Ovary (tissue), 3 donors: ENCODE measurements at regions not wholly inside any gene's neighbourhood (a gene's known extent, or its start where the extent isn't known, plus 50 kb on each side); places are given as distances from the start of the nearest gene placed in this dataset.

Experiments
- EP300 ChIP-seq: sonication (generic); formaldehyde crosslinking; IDR thresholded peaks from one replicate; pipeline ENCODE4 v1.6.1; 2017; ENCODE audit warnings: antibody characterized with exemption
- POLR2A ChIP-seq: fragments of 450-650 bp; IDR thresholded peaks from one replicate; pipeline ENCODE4 v1.6.1; 2017; ENCODE audit warnings: antibody characterized with exemption, mild to moderate bottlenecking, moderate library complexity
- TF ChIP-seq, protein P1 (sequence below), 3 donors: fragments of 450-650 bp in 2 of 3; fragments of 200-600 bp in 1 of 3; IDR thresholded peaks; one replicate each; pipeline versions ENCODE4 v1.5.1 to v1.8.0; 2016 to 2022; ENCODE audit warnings: antibody characterized with exemption in 3 of 3, mild to moderate bottlenecking in 1 of 3
- donor health status: DM: no; HTN: no; CAD: no.

DNA sequence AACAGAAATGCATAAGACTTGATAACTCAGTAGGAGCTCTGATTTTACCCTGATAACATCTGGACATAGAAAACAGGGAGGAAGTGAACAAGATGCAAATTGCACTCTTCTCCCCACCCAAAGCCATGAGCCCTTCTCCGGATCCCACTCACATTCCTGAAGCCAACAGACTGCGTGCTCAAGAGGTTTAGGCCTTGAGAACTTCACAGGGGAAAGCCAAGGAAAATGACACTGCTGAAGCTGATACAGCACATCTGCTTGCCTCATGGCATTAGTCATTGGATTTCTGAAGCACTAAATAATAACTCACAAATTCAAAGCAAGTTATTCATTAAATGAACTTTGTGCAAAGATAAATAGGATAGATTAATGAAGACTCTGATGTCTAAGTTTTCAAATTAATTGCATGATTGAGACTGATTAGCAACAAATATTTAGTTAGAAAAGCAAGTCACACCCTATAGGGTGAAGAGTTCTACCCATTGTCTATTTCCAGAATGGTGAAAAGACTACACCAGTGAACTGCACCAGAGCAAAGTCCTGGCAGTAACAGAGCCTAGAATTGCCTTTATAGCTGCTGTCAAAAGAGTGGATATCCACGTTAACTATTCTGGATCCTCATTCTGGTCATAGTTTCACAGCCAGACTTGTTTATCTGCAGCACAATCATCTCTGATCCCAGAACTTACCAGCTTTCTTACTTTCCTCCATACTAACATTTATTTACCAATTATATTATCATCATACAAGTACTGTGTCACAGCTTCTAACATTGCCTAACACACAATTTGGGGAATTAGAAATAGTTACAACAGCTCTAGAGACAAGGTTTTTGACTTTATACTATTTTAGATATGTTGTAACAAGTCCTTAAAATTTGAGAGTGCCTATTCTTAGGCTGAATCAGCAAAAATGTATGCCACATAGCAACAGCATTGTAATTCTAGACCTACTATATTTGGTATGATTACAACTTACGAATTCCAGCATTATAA, 432.1 kb upstream of the RGMB start:
- TF ChIP-seq, protein P1, sequence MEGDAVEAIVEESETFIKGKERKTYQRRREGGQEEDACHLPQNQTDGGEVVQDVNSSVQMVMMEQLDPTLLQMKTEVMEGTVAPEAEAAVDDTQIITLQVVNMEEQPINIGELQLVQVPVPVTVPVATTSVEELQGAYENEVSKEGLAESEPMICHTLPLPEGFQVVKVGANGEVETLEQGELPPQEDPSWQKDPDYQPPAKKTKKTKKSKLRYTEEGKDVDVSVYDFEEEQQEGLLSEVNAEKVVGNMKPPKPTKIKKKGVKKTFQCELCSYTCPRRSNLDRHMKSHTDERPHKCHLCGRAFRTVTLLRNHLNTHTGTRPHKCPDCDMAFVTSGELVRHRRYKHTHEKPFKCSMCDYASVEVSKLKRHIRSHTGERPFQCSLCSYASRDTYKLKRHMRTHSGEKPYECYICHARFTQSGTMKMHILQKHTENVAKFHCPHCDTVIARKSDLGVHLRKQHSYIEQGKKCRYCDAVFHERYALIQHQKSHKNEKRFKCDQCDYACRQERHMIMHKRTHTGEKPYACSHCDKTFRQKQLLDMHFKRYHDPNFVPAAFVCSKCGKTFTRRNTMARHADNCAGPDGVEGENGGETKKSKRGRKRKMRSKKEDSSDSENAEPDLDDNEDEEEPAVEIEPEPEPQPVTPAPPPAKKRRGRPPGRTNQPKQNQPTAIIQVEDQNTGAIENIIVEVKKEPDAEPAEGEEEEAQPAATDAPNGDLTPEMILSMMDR (IDR thresholded peaks at IDR 0.05) = no peak
- no peak for TF ChIP-seq POLR2A
- TF ChIP-seq EP300 = no peak
